ENCODE measurements at regions not wholly inside any gene's neighbourhood (a gene's known extent, or its start where the extent isn't known, plus 50 kb on each side); places are given as distances from the start of the nearest gene placed in this dataset.

- TF ChIP-seq CTCF (IDR thresholded peaks at IDR 0.05): no peak
- no peak for TF ChIP-seq POLR2A (IDR thresholded peaks at IDR 0.05)
Measured at GRCh38 chr10:36728626-36729025, 396.8 kb upstream of the ANKRD30A start.
